HL-60 (cell line): ENCODE measurements at regions not wholly inside any gene's neighbourhood (a gene's known extent, or its start where the extent isn't known, plus 50 kb on each side); places are given as distances from the start of the nearest gene placed in this dataset.

ENCODE experiments used
- GABPA ChIP-seq: IDR thresholded peaks from 2 replicates; pipeline ENCODE4 v1.6.1; 2012; ENCODE audit warnings: low read depth
- POLR2AphosphoS5 ChIP-seq: IDR thresholded peaks from 2 replicates; pipeline ENCODE4 v1.6.1; 2012; ENCODE audit warnings: low read depth
- SPI1 ChIP-seq: IDR thresholded peaks from 2 replicates; pipeline ENCODE4 v1.6.1; 2012; ENCODE audit warnings: low read depth, mild to moderate bottlenecking, borderline replicate concordance
- TF ChIP-seq, protein P1 (sequence below): IDR thresholded peaks from one replicate; pipeline ENCODE4 v1.5.1; 2011; ENCODE audit warnings: low read length, control low read depth, inconsistent platforms; ENCODE audit not compliant: insufficient read depth
- TF ChIP-seq, protein P2 (sequence below): IDR thresholded peaks from 2 replicates; pipeline ENCODE4 v1.6.1; 2012; ENCODE audit warnings: low read depth; ENCODE audit not compliant: insufficient replicate concordance

DNA sequence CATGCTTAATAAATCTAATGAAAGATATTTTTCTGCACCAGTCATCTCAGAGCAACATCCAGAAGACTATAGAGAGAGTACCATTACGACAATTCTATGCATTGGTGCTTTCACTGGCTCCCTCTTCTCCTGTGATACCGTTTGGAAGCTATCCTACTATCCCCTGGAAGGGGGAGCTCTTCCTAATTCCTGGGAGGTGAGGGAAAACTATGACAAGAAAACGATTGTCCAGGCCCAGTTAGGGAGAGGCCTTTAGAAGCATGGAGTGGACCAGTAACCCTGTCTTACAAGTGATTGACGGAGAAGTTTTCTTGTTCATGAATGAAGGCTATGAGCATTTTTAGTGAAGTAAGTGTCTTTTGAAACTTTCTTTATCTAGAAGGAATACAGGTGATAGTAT is 150.2 kb downstream of the TANC2 start:
- TF ChIP-seq, protein P1, sequence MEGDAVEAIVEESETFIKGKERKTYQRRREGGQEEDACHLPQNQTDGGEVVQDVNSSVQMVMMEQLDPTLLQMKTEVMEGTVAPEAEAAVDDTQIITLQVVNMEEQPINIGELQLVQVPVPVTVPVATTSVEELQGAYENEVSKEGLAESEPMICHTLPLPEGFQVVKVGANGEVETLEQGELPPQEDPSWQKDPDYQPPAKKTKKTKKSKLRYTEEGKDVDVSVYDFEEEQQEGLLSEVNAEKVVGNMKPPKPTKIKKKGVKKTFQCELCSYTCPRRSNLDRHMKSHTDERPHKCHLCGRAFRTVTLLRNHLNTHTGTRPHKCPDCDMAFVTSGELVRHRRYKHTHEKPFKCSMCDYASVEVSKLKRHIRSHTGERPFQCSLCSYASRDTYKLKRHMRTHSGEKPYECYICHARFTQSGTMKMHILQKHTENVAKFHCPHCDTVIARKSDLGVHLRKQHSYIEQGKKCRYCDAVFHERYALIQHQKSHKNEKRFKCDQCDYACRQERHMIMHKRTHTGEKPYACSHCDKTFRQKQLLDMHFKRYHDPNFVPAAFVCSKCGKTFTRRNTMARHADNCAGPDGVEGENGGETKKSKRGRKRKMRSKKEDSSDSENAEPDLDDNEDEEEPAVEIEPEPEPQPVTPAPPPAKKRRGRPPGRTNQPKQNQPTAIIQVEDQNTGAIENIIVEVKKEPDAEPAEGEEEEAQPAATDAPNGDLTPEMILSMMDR: no peak
- TF ChIP-seq POLR2AphosphoS5: no peak
- TF ChIP-seq, protein P2, sequence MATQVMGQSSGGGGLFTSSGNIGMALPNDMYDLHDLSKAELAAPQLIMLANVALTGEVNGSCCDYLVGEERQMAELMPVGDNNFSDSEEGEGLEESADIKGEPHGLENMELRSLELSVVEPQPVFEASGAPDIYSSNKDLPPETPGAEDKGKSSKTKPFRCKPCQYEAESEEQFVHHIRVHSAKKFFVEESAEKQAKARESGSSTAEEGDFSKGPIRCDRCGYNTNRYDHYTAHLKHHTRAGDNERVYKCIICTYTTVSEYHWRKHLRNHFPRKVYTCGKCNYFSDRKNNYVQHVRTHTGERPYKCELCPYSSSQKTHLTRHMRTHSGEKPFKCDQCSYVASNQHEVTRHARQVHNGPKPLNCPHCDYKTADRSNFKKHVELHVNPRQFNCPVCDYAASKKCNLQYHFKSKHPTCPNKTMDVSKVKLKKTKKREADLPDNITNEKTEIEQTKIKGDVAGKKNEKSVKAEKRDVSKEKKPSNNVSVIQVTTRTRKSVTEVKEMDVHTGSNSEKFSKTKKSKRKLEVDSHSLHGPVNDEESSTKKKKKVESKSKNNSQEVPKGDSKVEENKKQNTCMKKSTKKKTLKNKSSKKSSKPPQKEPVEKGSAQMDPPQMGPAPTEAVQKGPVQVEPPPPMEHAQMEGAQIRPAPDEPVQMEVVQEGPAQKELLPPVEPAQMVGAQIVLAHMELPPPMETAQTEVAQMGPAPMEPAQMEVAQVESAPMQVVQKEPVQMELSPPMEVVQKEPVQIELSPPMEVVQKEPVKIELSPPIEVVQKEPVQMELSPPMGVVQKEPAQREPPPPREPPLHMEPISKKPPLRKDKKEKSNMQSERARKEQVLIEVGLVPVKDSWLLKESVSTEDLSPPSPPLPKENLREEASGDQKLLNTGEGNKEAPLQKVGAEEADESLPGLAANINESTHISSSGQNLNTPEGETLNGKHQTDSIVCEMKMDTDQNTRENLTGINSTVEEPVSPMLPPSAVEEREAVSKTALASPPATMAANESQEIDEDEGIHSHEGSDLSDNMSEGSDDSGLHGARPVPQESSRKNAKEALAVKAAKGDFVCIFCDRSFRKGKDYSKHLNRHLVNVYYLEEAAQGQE: no peak
- no peak for TF ChIP-seq GABPA
- no peak for TF ChIP-seq SPI1
